ENCODE measurements at regions not wholly inside any gene's neighbourhood (a gene's known extent, or its start where the extent isn't known, plus 50 kb on each side); places are given as distances from the start of the nearest gene placed in this dataset.

- no peak for DNase-seq
- TF ChIP-seq GATA1 (IDR thresholded peaks at IDR 0.05; ENCODE audit: low read depth, low read length) = no peak
- TF ChIP-seq POLR2A (IDR thresholded peaks at IDR 0.05; ENCODE audit: low read length) = no peak
These were observed 166.2 kb upstream of the ADRA1D start for GRCh38 chr20:4415281-4415680.

GRCh38 chr20:4413314-4414049, 164.4 kb upstream of the ADRA1D start:
- DNase-seq = no peak
- no peak for TF ChIP-seq POLR2A (IDR thresholded peaks at IDR 0.05; ENCODE audit: low read length)
- TF ChIP-seq GATA1 (IDR thresholded peaks at IDR 0.05; ENCODE audit: low read depth, low read length) = no peak

GRCh38 chr20:4412216-4412615, 163.1 kb upstream of the ADRA1D start:
- no peak for DNase-seq
- TF ChIP-seq GATA1 (IDR thresholded peaks at IDR 0.05; ENCODE audit: low read depth, low read length) (no peak), POLR2A (IDR thresholded peaks at IDR 0.05; ENCODE audit: low read length) (no peak)

- DNase-seq = no peak
- TF ChIP-seq GATA1 (IDR thresholded peaks at IDR 0.05; ENCODE audit: low read depth, low read length) (no peak), POLR2A (IDR thresholded peaks at IDR 0.05; ENCODE audit: low read length) (no peak)
These were observed 162.7 kb upstream of the ADRA1D start for GRCh38 chr20:4411744-4412143.

GRCh38 chr20:4406627-4407026, 157.5 kb upstream of the ADRA1D start:
- DNase-seq = no peak
- TF ChIP-seq GATA1 (IDR thresholded peaks at IDR 0.05; ENCODE audit: low read depth, low read length) = no peak
- no peak for TF ChIP-seq POLR2A (IDR thresholded peaks at IDR 0.05; ENCODE audit: low read length)

DNA sequence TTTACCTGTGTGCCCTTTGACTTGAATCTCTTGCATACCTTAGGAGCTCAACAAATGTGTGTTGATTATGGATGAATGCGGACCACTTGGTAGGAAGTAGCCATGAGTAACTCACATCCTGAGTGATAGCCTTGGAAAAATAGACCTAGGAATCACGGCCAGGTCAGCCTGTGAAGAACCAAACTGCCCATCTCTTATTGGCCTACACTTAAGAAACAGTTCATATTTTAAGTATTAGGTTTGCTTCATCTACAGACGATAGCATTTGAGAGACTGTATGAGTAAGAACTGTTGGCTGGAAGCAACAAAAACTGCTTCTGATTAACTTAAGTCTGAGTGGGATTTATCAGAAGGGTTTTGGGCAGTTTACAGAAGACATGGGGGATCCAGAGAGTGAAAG, 152.5 kb upstream of the ADRA1D start:
- no peak for DNase-seq
- TF ChIP-seq POLR2A (IDR thresholded peaks at IDR 0.05; ENCODE audit: low read length) = no peak
- no peak for TF ChIP-seq GATA1 (IDR thresholded peaks at IDR 0.05; ENCODE audit: low read depth, low read length)

- DNase-seq = no peak
- TF ChIP-seq GATA1 (IDR thresholded peaks at IDR 0.05; ENCODE audit: low read depth, low read length) (no peak), POLR2A (IDR thresholded peaks at IDR 0.05; ENCODE audit: low read length) (no peak)
These were observed 135.9 kb upstream of the ADRA1D start for GRCh38 chr20:4384961-4385360.

GRCh38 chr20:4383961-4384360, 134.9 kb upstream of the ADRA1D start:
- no peak for DNase-seq
- no peak for TF ChIP-seq POLR2A (IDR thresholded peaks at IDR 0.05; ENCODE audit: low read length)

- TF ChIP-seq GATA1 (IDR thresholded peaks at IDR 0.05; ENCODE audit: low read depth, low read length) = no peak
- no peak for TF ChIP-seq POLR2A (IDR thresholded peaks at IDR 0.05; ENCODE audit: low read length)
- no peak for DNase-seq
These were observed 126.8 kb upstream of the ADRA1D start for GRCh38 chr20:4375881-4376280.

GRCh38 chr20:4373454-4373853, 124.4 kb upstream of the ADRA1D start:
- no peak for TF ChIP-seq POLR2A (IDR thresholded peaks at IDR 0.05; ENCODE audit: low read length)
- no peak for TF ChIP-seq GATA1 (IDR thresholded peaks at IDR 0.05; ENCODE audit: low read depth, low read length)
- DNase-seq = no peak

DNA sequence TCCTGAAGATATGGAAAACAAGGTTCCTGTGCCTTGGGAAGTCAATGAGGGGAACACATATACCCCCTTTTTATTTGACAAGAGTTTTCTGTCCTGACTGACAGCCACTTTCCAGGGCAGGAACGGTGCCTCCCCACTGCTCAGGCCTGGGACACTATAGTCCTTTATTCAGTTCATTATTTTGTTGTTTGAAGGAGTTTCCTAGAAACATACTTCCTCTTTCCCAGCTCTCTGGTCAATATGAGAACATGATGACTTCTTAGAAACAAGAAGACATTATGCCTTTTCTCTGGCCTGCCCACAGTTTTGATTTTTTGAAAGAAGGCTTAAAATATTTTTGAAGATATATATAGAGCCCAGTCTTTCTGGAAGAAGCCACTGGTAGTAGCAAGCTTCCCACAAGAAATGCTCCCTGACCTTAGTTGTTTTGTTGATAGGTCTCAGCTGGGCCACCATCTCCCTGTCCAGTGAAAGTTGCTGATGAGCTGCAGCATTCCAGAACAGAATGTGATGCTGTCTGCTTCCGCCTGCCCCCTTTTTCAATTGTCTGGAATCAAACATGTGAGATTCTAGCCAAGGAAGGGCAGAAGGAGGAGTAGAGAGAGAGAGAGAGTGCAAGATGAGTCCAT, 122.7 kb upstream of the ADRA1D start:
- no peak for DNase-seq
- TF ChIP-seq POLR2A (IDR thresholded peaks at IDR 0.05; ENCODE audit: low read length) (no peak), GATA1 (IDR thresholded peaks at IDR 0.05; ENCODE audit: low read depth, low read length) (no peak)

DNA sequence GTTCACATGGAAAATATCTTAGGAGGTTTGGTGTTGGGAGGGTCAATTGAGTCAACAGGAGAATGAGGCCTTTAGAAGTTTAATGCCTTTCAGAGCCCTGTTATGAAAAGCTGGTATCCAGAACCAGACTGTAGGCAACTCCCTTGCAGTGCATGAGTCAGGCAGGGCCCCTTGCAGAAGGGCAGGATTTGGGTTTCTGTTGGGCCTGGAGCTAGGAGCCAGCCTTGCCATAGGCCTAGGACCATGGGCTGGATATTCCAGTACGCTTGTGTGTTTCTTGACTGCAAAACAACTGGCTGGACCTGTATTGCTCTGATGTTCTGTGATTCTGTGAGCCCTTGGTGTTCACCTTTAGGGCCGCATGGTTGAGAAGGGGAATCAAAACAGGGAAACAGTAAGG, 121.8 kb upstream of the ADRA1D start:
- no peak for DNase-seq
- TF ChIP-seq POLR2A (IDR thresholded peaks at IDR 0.05; ENCODE audit: low read length) (no peak), GATA1 (IDR thresholded peaks at IDR 0.05; ENCODE audit: low read depth, low read length) (no peak)

DNA sequence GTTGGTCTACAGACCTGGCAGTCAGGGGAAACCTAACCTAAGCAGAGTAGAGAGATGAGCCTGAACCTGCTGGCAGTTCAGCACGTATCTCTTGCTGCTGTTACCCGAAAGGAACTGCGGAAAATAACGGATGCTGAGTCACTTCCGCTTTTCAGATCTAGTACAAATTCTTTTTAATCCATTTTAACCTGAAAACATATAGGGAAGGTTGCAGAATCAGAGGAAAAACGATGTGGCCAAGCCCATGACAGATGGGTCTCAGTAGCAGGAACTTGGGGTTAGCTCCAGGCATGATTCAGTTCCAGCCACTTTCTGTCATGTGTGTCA, 120.7 kb upstream of the ADRA1D start:
- DNase-seq = peak in 1 of 2 experiments; percentile 3
- TF ChIP-seq POLR2A (IDR thresholded peaks at IDR 0.05; ENCODE audit: low read length) = no peak
- TF ChIP-seq GATA1 (IDR thresholded peaks at IDR 0.05; ENCODE audit: low read depth, low read length) = no peak

- DNase-seq = no peak
These were observed 120.2 kb upstream of the ADRA1D start for GRCh38 chr20:4369119-4369797.

GRCh38 chr20:4366076-4366475, 117.0 kb upstream of the ADRA1D start:
- TF ChIP-seq GATA1 (IDR thresholded peaks at IDR 0.05; ENCODE audit: low read depth, low read length) = no peak
- TF ChIP-seq POLR2A (IDR thresholded peaks at IDR 0.05; ENCODE audit: low read length) = no peak
- no peak for DNase-seq

More at GRCh38 chr20:4369119-4369797, 120.2 kb upstream of the ADRA1D start:
- no peak for TF ChIP-seq POLR2A (IDR thresholded peaks at IDR 0.05; ENCODE audit: low read length)
- TF ChIP-seq GATA1 (IDR thresholded peaks at IDR 0.05; ENCODE audit: low read depth, low read length) = no peak

Data from erythroblast (primary cell).